DOHH2 (cell line): ENCODE measurements at regions not wholly inside any gene's neighbourhood (a gene's known extent, or its start where the extent isn't known, plus 50 kb on each side); places are given as distances from the start of the nearest gene placed in this dataset.

Experiments used
- CTCF ChIP-seq: fragments of 200-600 bp; sonication (generic); IDR thresholded peaks from one replicate; pipeline ENCODE4 v1.5.1; 2014; ENCODE audit warnings: antibody characterized with exemption, mild to moderate bottlenecking, low read depth, low read length; ENCODE audit not compliant: poor library complexity, severe bottlenecking
- EZH2phosphoT487 ChIP-seq: fragments of 200-600 bp; sonication (generic); IDR thresholded peaks from 2 replicates; pipeline ENCODE4 v1.6.1; 2017; ENCODE audit warnings: borderline replicate concordance, mild to moderate bottlenecking, antibody characterized with exemption, low read length, moderate library complexity, mixed read lengths

GRCh38 chr20:24334830-24335229 lies 134.6 kb upstream of the SYNDIG1 start:
- TF ChIP-seq EZH2phosphoT487 (no peak), CTCF (no peak)
